Common myeloid progenitor, CD34-positive (primary cell): ENCODE measurements at regions not wholly inside any gene's neighbourhood (a gene's known extent, or its start where the extent isn't known, plus 50 kb on each side); places are given as distances from the start of the nearest gene placed in this dataset.
"Not testable (repeated sequence)": the region's sequence is repeated elsewhere in the genome, so short reads cannot be mapped to it uniquely, and the experiment has no call there.

Source experiments
- CTCF ChIA-PET: fragments of 350-600 bp; sonication (Branson Sonifier 250); formaldehyde crosslinking; loops from one replicate; lab custom pipeline; 2021; ENCODE audit warnings: antibody characterized with exemption; lab: Charles Lee
- POLR2A ChIA-PET: fragments of 350-600 bp; sonication (Branson Sonifier 250); formaldehyde crosslinking; loops from one replicate; lab custom pipeline; 2021; ENCODE audit warnings: antibody characterized with exemption; lab: Charles Lee
- DNase-seq, 3 donors: peaks; one replicate each; pipeline versions ENCODE4 v3.0.0 to v3.0.0-alpha.2; 2013
- H3K27ac ChIP-seq, 2 experiments: 1 replicate in 1 of 2; 2 replicates in 1 of 2; pipeline ENCODE4 v1.7.0; 2013; ENCODE audit warnings: inconsistent platforms in 2 of 2, low read length in 2 of 2, mild to moderate bottlenecking in 2 of 2, low read depth in 1 of 2, moderate library complexity in 1 of 2; ENCODE audit not compliant: severe bottlenecking in 2 of 2, insufficient read depth in 1 of 2, poor library complexity in 1 of 2
- H3K27me3 ChIP-seq, 5 experiments: replicated peaks in 2 of 5; 1 replicate in 3 of 5; 2 replicates in 2 of 5; pipeline versions ENCODE4 v1.6.1 to v1.7.0; 2013; ENCODE audit warnings: low read length in 4 of 5, mild to moderate bottlenecking in 2 of 5, moderate library complexity in 2 of 5, inconsistent platforms in 1 of 5; ENCODE audit not compliant: insufficient read depth in 5 of 5, control insufficient read depth in 4 of 5
- H3K36me3 ChIP-seq, 4 experiments: 1 replicate in 2 of 4; 2 replicates in 2 of 4; pipeline versions ENCODE4 v1.6.1 to v1.7.0; 2013; ENCODE audit warnings: low read length in 3 of 4, control low read depth in 1 of 4, mild to moderate bottlenecking in 1 of 4; ENCODE audit not compliant: control insufficient read depth in 4 of 4, insufficient read depth in 4 of 4
- H3K4me1 ChIP-seq, 4 experiments: 1 replicate in 3 of 4; 2 replicates in 1 of 4; pipeline versions ENCODE4 v1.6.1 to v1.7.1; 2013; ENCODE audit warnings: low read length in 3 of 4, mild to moderate bottlenecking in 3 of 4, control low read depth in 1 of 4, inconsistent platforms in 1 of 4, moderate library complexity in 1 of 4; ENCODE audit not compliant: control insufficient read depth in 4 of 4, insufficient read depth in 4 of 4; ENCODE audit errors: control extremely low read depth in 1 of 4
- H3K4me3 ChIP-seq, 7 experiments: 1 replicate in 4 of 7; 2 replicates in 3 of 7; pipeline versions ENCODE4 v1.5.1 to v1.7.0; 2013; ENCODE audit warnings: mild to moderate bottlenecking in 7 of 7, low read length in 6 of 7, moderate library complexity in 6 of 7, inconsistent platforms in 2 of 7, low read depth in 2 of 7, control low read depth in 1 of 7; ENCODE audit not compliant: insufficient read depth in 4 of 7, control insufficient read depth in 1 of 7; ENCODE audit errors: extremely low read depth in 1 of 7
- H3K9me3 ChIP-seq, 5 experiments: 1 replicate in 4 of 5; 2 replicates in 1 of 5; pipeline versions ENCODE4 v1.6.1 to v1.7.1; 2013; ENCODE audit warnings: low read length in 4 of 5, mild to moderate bottlenecking in 2 of 5, inconsistent platforms in 1 of 5, low read depth in 1 of 5, moderate library complexity in 1 of 5; ENCODE audit not compliant: control insufficient read depth in 4 of 5, insufficient read depth in 2 of 5; ENCODE audit errors: control extremely low read depth in 1 of 5
- WGBS: methylation state at CpG from one replicate; pipeline ENCODE4 v1.1.5; 2013; ENCODE audit not compliant: insufficient coverage; 5-methylcytosine and 5-hydroxymethylcytosine counted together

GRCh38 chr5:111612013-111612630 is 99.8 kb upstream of the STARD4 start:
- H3K4me3 ChIP-seq, H3K27ac ChIP-seq, DNase-seq, POLR2A ChIA-PET, CTCF ChIA-PET, H3K9me3 ChIP-seq, H3K27me3 ChIP-seq, H3K4me1 ChIP-seq, H3K36me3 ChIP-seq: not testable (repeated sequence)
- WGBS, result 92% methylated on average over 23 of the region's 32 CpGs

- DNase-seq, result no peak
- Histone ChIP-seq H3K27me3 (no peaks in the 10 kb centered on the region), H3K27ac (no peak overlapping the region), H3K9me3 (peaks cover 0 to 2% (median 0%) of the 10 kb centered on the region in 5 experiments), H3K4me3 (no peak overlapping the region), H3K4me1 (no peaks in the 10 kb centered on the region), H3K36me3 (no peaks in the 10 kb centered on the region)
- 100% methylated on average over 1 of the region's 2 CpGs for WGBS
- ChIA-PET POLR2A (no interaction called here), CTCF (no interaction called here)
Measured at GRCh38 chr5:111606194-111606593, 93.9 kb upstream of the STARD4 start.

- POLR2A ChIA-PET, result no interaction called here
- H3K36me3 ChIP-seq, result no peaks in the 10 kb centered on the region
- H3K4me1 ChIP-seq, result no peaks in the 10 kb centered on the region
- no peak overlapping the region for H3K27ac ChIP-seq
- CTCF ChIA-PET, result interaction anchor here (1.4 kb wide), 1 partner anchor 53 kb away, joined by 4 read pairs; no protein-coding TSS in a partner anchor
- H3K9me3 ChIP-seq, result peaks cover 0 to 2% (median 0%) of the 10 kb centered on the region in 5 experiments
- no peak overlapping the region for H3K4me3 ChIP-seq
- H3K27me3 ChIP-seq, result no peaks in the 10 kb centered on the region
- DNase-seq, result no peak
- 100% methylated on average over 1 of the region's 2 CpGs for WGBS
Measured at GRCh38 chr5:111603446-111603827, 91.1 kb upstream of the STARD4 start.

GRCh38 chr5:111602817-111603445 is 90.6 kb upstream of the STARD4 start:
- Histone ChIP-seq H3K4me1 (no peaks in the 10 kb centered on the region), H3K36me3 (no peaks in the 10 kb centered on the region), H3K9me3 (peaks cover 0 to 2% (median 0%) of the 10 kb centered on the region in 5 experiments), H3K27me3 (no peaks in the 10 kb centered on the region), H3K27ac (no peak overlapping the region), H3K4me3 (no peak overlapping the region)
- CTCF ChIA-PET, result interaction anchor here (1.4 kb wide), 1 partner anchor 52 kb away, joined by 4 read pairs; no protein-coding TSS in a partner anchor
- no peak for DNase-seq
- POLR2A ChIA-PET, result no interaction called here
- WGBS, result 87% methylated on average over 3 of the region's 5 CpGs

GRCh38 chr5:111598996-111599395 is 86.7 kb upstream of the STARD4 start:
- no peak overlapping the region for H3K27ac ChIP-seq
- ChIA-PET CTCF (no interaction called here), POLR2A (no interaction called here)
- DNase-seq, result no peak
- H3K4me1 ChIP-seq, result no peaks in the 10 kb centered on the region
- WGBS, result 100% methylated on average over 1 of the region's 2 CpGs
- no peak overlapping the region for H3K4me3 ChIP-seq
- H3K27me3 ChIP-seq, result no peaks in the 10 kb centered on the region
- no peaks in the 10 kb centered on the region for H3K36me3 ChIP-seq
- H3K9me3 ChIP-seq, result peaks cover 0 to 12% (median 4%) of the 10 kb centered on the region in 5 experiments

GRCh38 chr5:111597491-111597890 is 85.2 kb upstream of the STARD4 start:
- Histone ChIP-seq H3K4me3 (no peak overlapping the region), H3K4me1 (no peaks in the 10 kb centered on the region), H3K9me3 (peaks cover 0 to 12% (median 7%) of the 10 kb centered on the region in 5 experiments), H3K27ac (no peak overlapping the region), H3K36me3 (no peaks in the 10 kb centered on the region), H3K27me3 (no peaks in the 10 kb centered on the region)
- ChIA-PET POLR2A (no interaction called here), CTCF (no interaction called here)
- no CpG with 5 or more reads among the region's 2 CpGs for WGBS
- no peak for DNase-seq

- ChIA-PET POLR2A (no interaction called here), CTCF (no interaction called here)
- no peak for DNase-seq
- WGBS, result 95% methylated on average over 5 of the region's 5 CpGs
- H3K27ac ChIP-seq, result no peak overlapping the region
- no peaks in the 10 kb centered on the region for H3K27me3 ChIP-seq
- H3K36me3 ChIP-seq, result no peaks in the 10 kb centered on the region
- no peaks in the 10 kb centered on the region for H3K4me1 ChIP-seq
- peaks cover 0 to 12% (median 7%) of the 10 kb centered on the region in 5 experiments for H3K9me3 ChIP-seq
- no peak overlapping the region for H3K4me3 ChIP-seq
Measured at GRCh38 chr5:111596705-111597104, 84.4 kb upstream of the STARD4 start.
